ENCODE measurements at regions not wholly inside any gene's neighbourhood (a gene's known extent, or its start where the extent isn't known, plus 50 kb on each side); places are given as distances from the start of the nearest gene placed in this dataset.

DNA sequence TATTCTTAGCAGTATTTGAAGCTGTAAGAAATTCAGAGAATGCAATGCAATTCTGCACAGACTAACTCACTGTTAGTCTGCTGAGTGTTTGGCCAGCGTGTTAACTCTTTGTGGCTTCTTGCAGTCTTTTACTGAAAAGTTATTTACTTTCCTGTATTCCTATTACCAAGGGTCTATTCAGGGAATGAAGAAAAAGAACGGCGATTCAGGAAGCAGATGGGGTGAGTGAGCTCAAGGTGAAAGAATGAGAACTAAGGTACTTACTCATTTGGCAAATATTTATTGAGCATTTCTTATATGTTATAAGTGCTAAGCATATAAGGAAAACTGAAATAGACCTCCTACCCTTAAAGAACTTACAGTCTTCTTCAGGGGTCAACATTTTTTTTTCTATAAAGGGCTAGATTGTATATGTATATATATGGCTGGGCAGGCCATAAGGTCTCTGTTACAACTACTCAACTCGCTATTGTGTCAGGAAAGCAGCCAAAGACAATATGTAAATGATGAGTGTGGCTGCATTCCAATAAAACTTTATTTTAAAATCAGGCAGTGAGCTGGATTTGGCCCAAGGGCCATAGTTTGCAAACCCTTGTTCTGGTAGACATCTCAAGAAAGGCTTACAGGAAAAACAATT is 271.9 kb upstream of the GADL1 start:
- peak; percentile 77 for DNase-seq (ENCODE audit: low read depth)
- TF ChIP-seq, protein P1, sequence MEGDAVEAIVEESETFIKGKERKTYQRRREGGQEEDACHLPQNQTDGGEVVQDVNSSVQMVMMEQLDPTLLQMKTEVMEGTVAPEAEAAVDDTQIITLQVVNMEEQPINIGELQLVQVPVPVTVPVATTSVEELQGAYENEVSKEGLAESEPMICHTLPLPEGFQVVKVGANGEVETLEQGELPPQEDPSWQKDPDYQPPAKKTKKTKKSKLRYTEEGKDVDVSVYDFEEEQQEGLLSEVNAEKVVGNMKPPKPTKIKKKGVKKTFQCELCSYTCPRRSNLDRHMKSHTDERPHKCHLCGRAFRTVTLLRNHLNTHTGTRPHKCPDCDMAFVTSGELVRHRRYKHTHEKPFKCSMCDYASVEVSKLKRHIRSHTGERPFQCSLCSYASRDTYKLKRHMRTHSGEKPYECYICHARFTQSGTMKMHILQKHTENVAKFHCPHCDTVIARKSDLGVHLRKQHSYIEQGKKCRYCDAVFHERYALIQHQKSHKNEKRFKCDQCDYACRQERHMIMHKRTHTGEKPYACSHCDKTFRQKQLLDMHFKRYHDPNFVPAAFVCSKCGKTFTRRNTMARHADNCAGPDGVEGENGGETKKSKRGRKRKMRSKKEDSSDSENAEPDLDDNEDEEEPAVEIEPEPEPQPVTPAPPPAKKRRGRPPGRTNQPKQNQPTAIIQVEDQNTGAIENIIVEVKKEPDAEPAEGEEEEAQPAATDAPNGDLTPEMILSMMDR (IDR thresholded peaks at IDR 0.05; ENCODE audit: control insufficient read depth, extremely low read depth, insufficient read depth) = no peak
- H3K4me3 ChIP-seq (ENCODE audit: low read depth, low read length) = no peak overlapping the region

DNA sequence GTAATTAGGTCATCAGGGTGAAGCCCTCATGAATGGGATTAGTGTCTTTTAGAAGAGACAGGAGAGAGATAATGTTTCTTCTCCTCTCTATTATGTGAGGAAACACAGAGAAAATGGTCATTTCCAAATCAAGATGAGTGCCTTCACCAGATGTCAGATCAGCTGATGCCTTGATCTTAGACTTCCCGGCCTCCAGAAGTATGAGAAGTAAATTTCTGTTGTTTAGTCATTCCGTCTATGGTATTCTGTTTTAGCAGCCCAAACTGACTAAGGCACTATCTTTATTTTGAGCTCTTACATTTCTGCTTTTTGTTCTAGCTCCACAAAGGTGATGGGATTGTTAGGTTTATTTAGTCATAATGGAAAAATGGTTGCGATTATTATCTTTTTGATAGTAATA is 273.2 kb upstream of the GADL1 start:
- no peak for DNase-seq (ENCODE audit: low read depth)
- TF ChIP-seq, protein P1 (IDR thresholded peaks at IDR 0.05; ENCODE audit: control insufficient read depth, extremely low read depth, insufficient read depth) = no peak
- H3K4me3 ChIP-seq (ENCODE audit: low read depth, low read length) = no peak overlapping the region

DNA sequence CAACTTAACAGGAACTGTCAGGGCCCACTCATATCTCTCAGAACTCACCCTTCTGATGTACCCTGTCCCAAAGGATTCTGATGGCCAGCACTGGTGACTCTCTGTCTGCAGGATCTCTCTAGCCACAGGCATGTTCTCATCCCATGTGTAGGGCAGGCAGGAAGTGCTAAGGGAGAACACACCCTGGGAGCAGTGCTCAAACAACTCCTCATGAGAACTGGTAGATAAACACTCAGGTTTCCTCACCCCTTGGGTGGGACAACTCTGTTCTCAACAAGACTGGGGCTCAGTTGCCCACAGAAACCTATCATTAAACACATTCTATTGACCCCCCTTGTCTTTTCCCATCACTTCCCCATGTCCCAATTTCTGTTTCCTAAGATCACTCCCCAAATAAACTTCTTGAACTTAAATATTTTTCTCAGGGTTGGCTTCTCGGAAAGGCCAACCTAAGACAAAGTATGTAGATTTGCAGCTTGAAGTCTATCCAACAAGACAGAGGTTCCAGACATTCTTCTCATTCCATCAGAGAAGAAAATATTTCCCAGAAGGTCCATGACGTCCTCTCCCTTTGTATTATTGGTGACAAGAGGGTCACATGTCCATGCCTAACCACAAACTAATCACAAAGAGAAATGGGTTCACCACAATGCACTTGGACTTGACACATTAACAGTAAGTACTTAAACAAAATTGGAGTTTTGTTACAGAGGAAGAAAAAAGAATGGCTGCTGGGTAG is 276.6 kb upstream of the GADL1 start:
- no peak overlapping the region for H3K4me3 ChIP-seq (ENCODE audit: low read depth, low read length)
- TF ChIP-seq, protein P1 (IDR thresholded peaks at IDR 0.05; ENCODE audit: control insufficient read depth, extremely low read depth, insufficient read depth) = no peak
- no peak for DNase-seq (ENCODE audit: low read depth)

DNA sequence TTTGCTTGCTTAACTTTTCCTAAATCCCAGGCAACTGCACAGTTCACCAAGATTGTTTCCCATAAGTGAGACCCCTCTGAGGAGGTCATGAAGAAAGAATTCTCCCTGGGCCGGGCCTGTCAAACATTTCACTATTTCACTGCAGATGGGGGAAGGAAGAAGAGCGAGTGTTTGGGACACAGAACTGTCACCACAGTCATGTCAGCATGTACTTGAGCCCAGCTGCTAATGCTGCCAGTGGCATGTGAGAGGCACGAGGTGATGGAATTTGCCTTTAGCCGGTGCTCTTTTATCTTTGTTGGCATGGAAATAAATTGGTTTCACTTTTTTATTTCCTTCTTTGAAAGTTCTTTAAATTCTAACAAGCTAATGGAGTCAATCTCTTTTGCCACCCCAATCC is 277.9 kb upstream of the GADL1 start:
- H3K4me3 ChIP-seq (ENCODE audit: low read depth, low read length) = no peak overlapping the region
- TF ChIP-seq, protein P1 (IDR thresholded peaks at IDR 0.05; ENCODE audit: control insufficient read depth, extremely low read depth, insufficient read depth) = no peak
- no peak for DNase-seq (ENCODE audit: low read depth)

DNA sequence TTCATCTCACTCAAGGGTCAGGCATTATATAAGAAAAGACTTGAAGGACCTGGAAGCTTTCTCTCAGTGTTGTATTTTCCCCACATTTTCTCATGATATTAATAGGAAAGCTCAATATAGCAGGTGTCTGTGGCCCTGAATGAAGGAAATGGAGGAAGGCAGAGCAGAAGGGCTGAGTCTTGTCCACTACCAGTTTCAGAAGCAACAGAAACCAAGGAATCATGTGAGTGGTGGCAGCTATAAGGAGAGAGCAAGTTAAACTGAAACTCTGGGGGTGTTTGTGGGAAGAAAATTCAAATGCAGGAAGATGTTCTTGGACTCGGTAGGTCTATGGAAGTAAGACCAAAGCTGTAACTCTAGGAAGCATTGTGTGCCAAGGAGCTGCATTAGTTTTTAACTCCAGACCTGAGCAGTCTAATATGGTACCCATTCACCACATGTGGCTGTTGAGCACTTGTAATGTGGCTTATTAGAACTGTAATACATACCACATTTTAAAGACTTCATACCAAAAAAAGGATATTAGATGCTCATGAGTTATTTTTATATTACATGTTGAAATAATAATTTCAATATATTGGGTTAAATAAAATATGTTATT is 278.8 kb upstream of the GADL1 start:
- TF ChIP-seq, protein P1 (IDR thresholded peaks at IDR 0.05; ENCODE audit: control insufficient read depth, extremely low read depth, insufficient read depth) = no peak
- H3K4me3 ChIP-seq (ENCODE audit: low read depth, low read length) = no peak overlapping the region
- no peak for DNase-seq (ENCODE audit: low read depth)

DNA sequence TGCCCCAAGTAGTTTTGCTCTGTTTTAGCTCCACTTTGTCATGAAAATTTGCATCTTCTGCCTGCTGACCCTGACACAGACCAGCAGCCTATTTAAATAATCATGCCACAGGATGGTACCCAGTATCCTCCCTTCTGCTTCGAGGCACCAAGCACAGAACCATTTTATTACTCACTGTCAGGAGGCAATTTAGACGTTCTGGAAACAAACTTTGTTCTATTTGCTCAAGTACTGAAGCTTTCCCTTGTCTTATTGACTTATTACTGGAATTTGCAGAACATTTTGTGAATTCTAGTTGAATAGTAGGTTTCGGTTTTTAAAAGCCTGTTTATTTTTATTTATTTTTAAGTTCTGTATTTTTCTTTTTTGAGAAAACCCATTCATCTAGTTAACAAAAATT is 279.6 kb upstream of the GADL1 start:
- TF ChIP-seq, protein P1 (IDR thresholded peaks at IDR 0.05; ENCODE audit: control insufficient read depth, extremely low read depth, insufficient read depth) = no peak
- no peak overlapping the region for H3K4me3 ChIP-seq (ENCODE audit: low read depth, low read length)
- no peak for DNase-seq (ENCODE audit: low read depth)

Measured in LNCaP clone FGC (cell line).